Activated CD8-positive, alpha-beta T cell treated with anti-CD3 and anti-CD28 coated beads, Interleukin-2, amount 10 ng/mL, durations not matched to agents 7 days and 5 days (primary cell): ENCODE measurements at regions not wholly inside any gene's neighbourhood (a gene's known extent, or its start where the extent isn't known, plus 50 kb on each side); places are given as distances from the start of the nearest gene placed in this dataset.
"Not testable (repeated sequence)": the region's sequence is repeated elsewhere in the genome, so short reads cannot be mapped to it uniquely, and the experiment has no call there.

ENCODE experiments used
- ATAC-seq: fragments of 150-1000 bp; cut with Tn5 transposase; one replicate; pipeline ENCODE4 v1.10.0; 2021; ENCODE audit warnings: moderate library complexity
- CTCF ChIA-PET: fragments of 350-600 bp; sonication (Branson Sonifier 250); formaldehyde crosslinking; loops from one replicate; lab custom pipeline; 2021; ENCODE audit warnings: antibody characterized with exemption; lab: Charles Lee
- POLR2A ChIA-PET: fragments of 350-600 bp; sonication (Branson Sonifier 250); formaldehyde crosslinking; loops from one replicate; lab custom pipeline; 2021; ENCODE audit warnings: antibody characterized with exemption; lab: Charles Lee
- DNase-seq: peaks from one replicate; pipeline ENCODE4 v3.0.0-alpha.2; 2020
- H3K27ac Mint-ChIP-seq: one replicate; pipeline ENCODE4 v1.8.0; 2021; ENCODE audit warnings: mild to moderate bottlenecking, mixed read lengths
- H3K27me3 Mint-ChIP-seq: one replicate; pipeline ENCODE4 v1.8.0; 2021; ENCODE audit warnings: low read depth, mixed read lengths
- H3K36me3 Mint-ChIP-seq: one replicate; pipeline ENCODE4 v1.8.0; 2021; ENCODE audit warnings: low read depth, mixed read lengths
- H3K4me1 Mint-ChIP-seq: one replicate; pipeline ENCODE4 v1.8.0; 2021; ENCODE audit warnings: low read depth, mixed read lengths
- H3K4me3 Mint-ChIP-seq: one replicate; pipeline ENCODE4 v1.8.0; 2021; ENCODE audit warnings: mild to moderate bottlenecking, mixed read lengths
- H3K9me3 Mint-ChIP-seq: one replicate; pipeline ENCODE4 v1.8.0; 2022; ENCODE audit warnings: mixed read lengths; ENCODE audit not compliant: insufficient read depth

DNA sequence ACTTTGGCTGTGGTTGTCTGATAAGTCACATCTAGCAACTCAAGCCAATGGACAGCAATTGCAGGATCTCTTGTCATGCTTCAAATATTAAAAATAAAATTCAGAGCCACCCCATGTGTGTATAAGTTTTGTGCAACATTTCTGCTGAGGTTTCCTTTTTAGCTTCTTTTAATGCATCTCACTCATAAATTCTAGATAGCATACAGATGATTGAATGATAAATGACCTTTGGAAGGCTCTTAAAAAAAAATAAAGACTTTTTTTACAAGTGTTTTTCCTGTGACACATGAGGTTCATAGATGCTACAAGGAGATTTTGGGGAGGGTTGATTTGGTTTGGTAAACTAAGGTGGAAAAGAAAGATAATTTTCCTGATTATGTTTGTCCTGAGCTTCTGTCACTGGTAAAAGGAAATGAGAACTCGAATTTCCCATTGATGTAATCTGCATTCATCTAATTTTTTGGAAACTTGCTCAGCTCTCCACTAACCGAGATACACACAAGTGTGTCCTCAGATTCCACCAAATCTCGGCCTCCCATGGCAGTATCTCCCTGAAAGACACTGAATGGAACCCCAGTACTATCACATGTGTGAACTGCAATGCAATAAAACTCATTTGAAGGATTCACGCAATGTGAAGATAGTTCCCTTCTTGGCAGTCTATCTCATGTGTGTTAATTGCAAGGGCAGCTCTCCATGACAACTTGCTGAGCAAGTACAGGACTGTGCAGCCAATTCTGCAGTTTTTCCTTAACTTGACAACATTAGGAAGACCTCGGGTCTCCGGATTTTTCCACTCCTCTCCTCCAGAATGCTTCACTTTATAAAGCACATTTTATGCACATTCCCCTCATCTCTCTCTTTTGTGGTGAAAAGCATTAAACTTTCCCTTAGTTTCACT lies 185.4 kb upstream of the PFKP start:
- no peak overlapping the region for H3K27ac Mint-ChIP-seq
- POLR2A ChIA-PET = no interaction called here
- peaks cover 3% of the 10 kb centered on the region for H3K4me1 Mint-ChIP-seq
- no peaks in the 10 kb centered on the region for H3K36me3 Mint-ChIP-seq
- CTCF ChIA-PET = no interaction called here
- no peak for DNase-seq
- ATAC-seq = no peak
- H3K27me3 Mint-ChIP-seq = peaks cover 5% of the 10 kb centered on the region
- no peaks in the 10 kb centered on the region for H3K9me3 Mint-ChIP-seq
- H3K4me3 Mint-ChIP-seq = no peak overlapping the region

DNA sequence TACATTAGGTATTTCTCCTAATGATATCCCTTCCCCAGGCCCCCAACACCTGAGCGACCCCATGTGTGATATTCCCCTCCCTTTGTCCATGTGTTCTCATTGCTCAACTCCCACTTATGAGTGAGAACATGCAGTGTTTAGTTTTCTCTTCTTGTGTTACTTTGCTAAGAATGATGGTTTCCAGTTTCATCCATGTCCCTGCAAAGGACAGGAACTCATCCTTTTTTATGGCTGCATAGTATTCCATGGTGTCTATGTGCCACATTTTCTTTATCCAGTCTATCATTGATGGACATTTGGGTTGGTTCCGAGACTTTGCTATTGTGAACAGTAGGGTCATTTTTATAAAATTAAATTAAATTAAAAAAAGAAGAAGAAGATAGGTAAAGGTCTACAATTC lies 187.3 kb upstream of the PFKP start:
- DNase-seq, ATAC-seq, H3K27ac Mint-ChIP-seq, H3K4me3 Mint-ChIP-seq, POLR2A ChIA-PET, H3K36me3 Mint-ChIP-seq, CTCF ChIA-PET, H3K9me3 Mint-ChIP-seq, H3K4me1 Mint-ChIP-seq, H3K27me3 Mint-ChIP-seq: not testable (repeated sequence)

GRCh38 chr10:2878818-2879217 lies 188.5 kb upstream of the PFKP start:
- no peak overlapping the region for H3K4me3 Mint-ChIP-seq
- no peaks in the 10 kb centered on the region for H3K4me1 Mint-ChIP-seq
- ChIA-PET POLR2A (no interaction called here), CTCF (no interaction called here)
- no peaks in the 10 kb centered on the region for H3K9me3 Mint-ChIP-seq
- no peaks in the 10 kb centered on the region for H3K36me3 Mint-ChIP-seq
- no peak overlapping the region for H3K27ac Mint-ChIP-seq
- no peak for ATAC-seq
- peaks cover 2% of the 10 kb centered on the region for H3K27me3 Mint-ChIP-seq
- no peak for DNase-seq

GRCh38 chr10:2876032-2876431 lies 191.3 kb upstream of the PFKP start:
- Mint-ChIP-seq H3K4me3 (no peak overlapping the region), H3K36me3 (no peaks in the 10 kb centered on the region), H3K9me3 (no peaks in the 10 kb centered on the region), H3K27me3 (peaks cover 2% of the 10 kb centered on the region), H3K4me1 (no peaks in the 10 kb centered on the region), H3K27ac (no peak overlapping the region)
- ChIA-PET POLR2A (no interaction called here), CTCF (no interaction called here)
- DNase-seq = no peak
- ATAC-seq = no peak

GRCh38 chr10:2874963-2875362 lies 192.4 kb upstream of the PFKP start:
- Mint-ChIP-seq H3K27ac (no peak overlapping the region), H3K9me3 (no peaks in the 10 kb centered on the region), H3K4me1 (no peaks in the 10 kb centered on the region), H3K36me3 (no peaks in the 10 kb centered on the region), H3K27me3 (peaks cover 2% of the 10 kb centered on the region), H3K4me3 (no peak overlapping the region)
- ATAC-seq (no peak), DNase-seq (no peak)
- ChIA-PET POLR2A (no interaction called here), CTCF (no interaction called here)

DNA sequence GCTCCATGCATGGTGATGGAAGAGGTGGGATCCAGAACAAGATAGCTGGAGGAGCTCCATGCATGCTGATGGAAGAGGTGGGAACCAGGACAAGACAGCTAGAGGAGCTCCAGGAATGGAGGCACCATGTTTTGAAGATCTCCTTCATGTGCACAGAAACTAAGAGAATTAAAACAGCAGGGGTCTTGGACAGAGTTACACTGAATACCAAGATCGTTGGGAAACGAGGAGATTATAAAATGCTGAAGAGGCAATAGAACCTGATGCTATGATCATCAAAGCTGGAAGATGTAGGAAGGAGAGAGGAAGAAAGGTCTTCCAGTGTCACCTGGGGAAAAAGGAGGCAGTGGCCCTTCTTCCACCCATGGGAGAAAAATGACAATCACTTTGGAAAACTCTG lies 193.6 kb upstream of the PFKP start:
- Mint-ChIP-seq H3K36me3 (no peaks in the 10 kb centered on the region), H3K4me3 (no peak overlapping the region), H3K9me3 (no peaks in the 10 kb centered on the region), H3K27me3 (peaks cover 2% of the 10 kb centered on the region), H3K4me1 (no peaks in the 10 kb centered on the region), H3K27ac (no peak overlapping the region)
- CTCF ChIA-PET = no interaction called here
- POLR2A ChIA-PET = interaction anchor here (0.6 kb wide), 1 partner anchor 1689 kb away, joined by 3 read pairs; no protein-coding TSS in a partner anchor
- no peak for ATAC-seq
- DNase-seq = no peak

GRCh38 chr10:2871673-2872219 lies 195.6 kb upstream of the PFKP start:
- no peaks in the 10 kb centered on the region for H3K36me3 Mint-ChIP-seq
- ATAC-seq = no peak
- no peak overlapping the region for H3K27ac Mint-ChIP-seq
- H3K4me1 Mint-ChIP-seq = no peaks in the 10 kb centered on the region
- no peaks in the 10 kb centered on the region for H3K27me3 Mint-ChIP-seq
- no peak overlapping the region for H3K4me3 Mint-ChIP-seq
- ChIA-PET CTCF (no interaction called here), POLR2A (no interaction called here)
- no peak for DNase-seq
- H3K9me3 Mint-ChIP-seq = no peaks in the 10 kb centered on the region

GRCh38 chr10:2870654-2871053 lies 196.7 kb upstream of the PFKP start:
- H3K27ac Mint-ChIP-seq = no peak overlapping the region
- POLR2A ChIA-PET = no interaction called here
- DNase-seq (no peak), ATAC-seq (no peak)
- H3K9me3 Mint-ChIP-seq = no peaks in the 10 kb centered on the region
- no peak overlapping the region for H3K4me3 Mint-ChIP-seq
- no peaks in the 10 kb centered on the region for H3K36me3 Mint-ChIP-seq
- CTCF ChIA-PET = no interaction called here
- no peaks in the 10 kb centered on the region for H3K4me1 Mint-ChIP-seq
- no peaks in the 10 kb centered on the region for H3K27me3 Mint-ChIP-seq

DNA sequence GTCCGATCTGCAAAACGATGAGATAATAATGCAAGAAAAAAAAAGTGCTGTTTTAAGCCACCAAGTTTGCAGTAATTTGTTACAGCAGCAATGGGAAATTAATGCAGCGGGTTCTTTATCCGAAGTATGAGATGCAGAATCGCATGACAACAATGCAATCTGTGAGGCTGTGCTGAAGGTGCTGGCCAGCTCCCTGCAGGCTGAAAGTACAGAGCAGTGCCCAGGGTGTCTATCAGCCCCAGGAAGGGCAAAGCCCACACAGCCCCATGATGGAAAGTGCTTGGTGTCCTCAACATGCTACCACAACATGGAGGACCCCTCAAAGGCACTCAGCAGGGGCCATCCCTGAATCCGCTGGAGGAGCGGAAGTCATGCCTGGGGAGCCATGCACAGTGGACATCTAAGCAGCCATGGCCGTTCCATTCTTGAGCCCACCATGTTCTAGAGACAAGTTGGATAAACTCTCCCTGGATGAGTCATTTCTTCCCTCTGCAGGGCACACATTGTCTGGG lies 199.5 kb upstream of the PFKP start:
- Mint-ChIP-seq H3K4me3 (no peak overlapping the region), H3K27me3 (no peaks in the 10 kb centered on the region), H3K27ac (no peak overlapping the region), H3K4me1 (no peaks in the 10 kb centered on the region), H3K36me3 (no peaks in the 10 kb centered on the region), H3K9me3 (no peaks in the 10 kb centered on the region)
- ChIA-PET CTCF (no interaction called here), POLR2A (no interaction called here)
- DNase-seq = no peak
- no peak for ATAC-seq

GRCh38 chr10:2866569-2866968 lies 200.8 kb upstream of the PFKP start:
- ChIA-PET CTCF (no interaction called here), POLR2A (no interaction called here)
- Mint-ChIP-seq H3K4me1 (no peaks in the 10 kb centered on the region), H3K27ac (no peak overlapping the region), H3K4me3 (no peak overlapping the region), H3K9me3 (no peaks in the 10 kb centered on the region), H3K27me3 (no peaks in the 10 kb centered on the region), H3K36me3 (no peaks in the 10 kb centered on the region)
- DNase-seq (no peak), ATAC-seq (no peak)

- ChIA-PET POLR2A (no interaction called here), CTCF (interaction anchor here (1.1 kb wide), 1 partner anchor 474 kb away, joined by 3 read pairs; no protein-coding TSS in a partner anchor)
- no peaks in the 10 kb centered on the region for H3K9me3 Mint-ChIP-seq
- DNase-seq (no peak), ATAC-seq (no peak)
- no peaks in the 10 kb centered on the region for H3K36me3 Mint-ChIP-seq
- no peak overlapping the region for H3K4me3 Mint-ChIP-seq
- no peaks in the 10 kb centered on the region for H3K4me1 Mint-ChIP-seq
- no peak overlapping the region for H3K27ac Mint-ChIP-seq
- H3K27me3 Mint-ChIP-seq = no peaks in the 10 kb centered on the region
Observed at GRCh38 chr10:2861632-2862210, 205.6 kb upstream of the PFKP start.

GRCh38 chr10:2858452-2858851 lies 208.9 kb upstream of the PFKP start:
- no peak overlapping the region for H3K27ac Mint-ChIP-seq
- no peak for ATAC-seq
- no peaks in the 10 kb centered on the region for H3K4me1 Mint-ChIP-seq
- ChIA-PET CTCF (no interaction called here), POLR2A (interaction anchor here (0.6 kb wide), 1 partner anchor 1343 kb away, joined by 3 read pairs; no protein-coding TSS in a partner anchor)
- no peaks in the 10 kb centered on the region for H3K9me3 Mint-ChIP-seq
- no peak for DNase-seq
- no peaks in the 10 kb centered on the region for H3K36me3 Mint-ChIP-seq
- peaks cover 2% of the 10 kb centered on the region for H3K27me3 Mint-ChIP-seq
- no peak overlapping the region for H3K4me3 Mint-ChIP-seq
